SKM-1 (cell line): ENCODE measurements at regions not wholly inside any gene's neighbourhood (a gene's known extent, or its start where the extent isn't known, plus 50 kb on each side); places are given as distances from the start of the nearest gene placed in this dataset.

Experiments used
- DNase-seq: peaks from one replicate; lab custom pipeline; 2025; ENCODE audit not compliant: unreplicated experiment; lab: John Stamatoyannopoulos, UW

- DNase-seq, result peak; percentile 34
Measured at GRCh38 chr6:3594201-3594600, 137.4 kb upstream of the SLC22A23 start.

GRCh38 chr6:3593161-3593560 lies 136.3 kb upstream of the SLC22A23 start:
- DNase-seq, result no peak

- DNase-seq, result peak; percentile 86
Measured at GRCh38 chr6:3592371-3592941, 135.6 kb upstream of the SLC22A23 start.

- DNase-seq, result no peak
Measured at GRCh38 chr6:3591970-3592369, 135.1 kb upstream of the SLC22A23 start.

GRCh38 chr6:3587660-3588059 lies 130.8 kb upstream of the SLC22A23 start:
- no peak for DNase-seq

- no peak for DNase-seq
Measured at GRCh38 chr6:3585320-3585935, 128.6 kb upstream of the SLC22A23 start.

- DNase-seq, result no peak
Measured at GRCh38 chr6:3584606-3585005, 127.8 kb upstream of the SLC22A23 start.

- DNase-seq, result no peak
Measured at GRCh38 chr6:3581469-3581868, 124.6 kb upstream of the SLC22A23 start.

GRCh38 chr6:3579652-3580175 lies 122.9 kb upstream of the SLC22A23 start:
- no peak for DNase-seq

GRCh38 chr6:3578981-3579380 lies 122.1 kb upstream of the SLC22A23 start:
- DNase-seq, result no peak

- DNase-seq, result no peak
Measured at GRCh38 chr6:3577517-3577916, 120.7 kb upstream of the SLC22A23 start.

GRCh38 chr6:3575701-3576100 lies 118.9 kb upstream of the SLC22A23 start:
- no peak for DNase-seq

- no peak for DNase-seq
Measured at GRCh38 chr6:3575166-3575565, 118.3 kb upstream of the SLC22A23 start.

GRCh38 chr6:3573670-3574069 lies 116.8 kb upstream of the SLC22A23 start:
- DNase-seq, result no peak

GRCh38 chr6:3571836-3572235 lies 115.0 kb upstream of the SLC22A23 start:
- no peak for DNase-seq

GRCh38 chr6:3571250-3571681 lies 114.4 kb upstream of the SLC22A23 start:
- no peak for DNase-seq

- no peak for DNase-seq
Measured at GRCh38 chr6:3569816-3570215, 113.0 kb upstream of the SLC22A23 start.

GRCh38 chr6:3568396-3569082 lies 111.7 kb upstream of the SLC22A23 start:
- no peak for DNase-seq

- DNase-seq, result no peak
Measured at GRCh38 chr6:3566812-3567211, 110.0 kb upstream of the SLC22A23 start.

GRCh38 chr6:3565291-3565690 lies 108.4 kb upstream of the SLC22A23 start:
- no peak for DNase-seq

GRCh38 chr6:3561725-3562124 lies 104.9 kb upstream of the SLC22A23 start:
- no peak for DNase-seq

GRCh38 chr6:3560211-3560610 lies 103.4 kb upstream of the SLC22A23 start:
- DNase-seq, result no peak
